OCI-LY7 (cell line): ENCODE measurements at regions not wholly inside any gene's neighbourhood (a gene's known extent, or its start where the extent isn't known, plus 50 kb on each side); places are given as distances from the start of the nearest gene placed in this dataset.

Experiments
- BruUV-seq: library from RNA; stranded (reverse); fragments of 400-500 nt; replicated peaks from 2 replicates; lab custom pipeline; 2021; lab: Mats Ljungman, UMichigan
- CTCF ChIA-PET: fragments of 300-600 bp; sonication (Branson Sonifier 250); formaldehyde crosslinking; loops from one replicate; lab custom pipeline; 2022; ENCODE audit warnings: antibody characterized with exemption; ENCODE audit not compliant: unreplicated experiment; lab: Charles Lee
- POLR2A ChIA-PET: fragments of 300-600 bp; sonication (Branson Sonifier 250); formaldehyde crosslinking; loops from one replicate; lab custom pipeline; 2022; ENCODE audit warnings: antibody characterized with exemption; lab: Charles Lee
- DNase-seq: peaks from one replicate; pipeline ENCODE4 v3.0.0-alpha.2; 2015; ENCODE audit warnings: low spot score
- H2AFZ ChIP-seq: fragments of 200-600 bp; sonication (generic), shearing (Covaris generic); 2 replicates; pipeline ENCODE4 v1.6.1; 2014; ENCODE audit warnings: mild to moderate bottlenecking, antibody characterized with exemption, low read length, moderate library complexity
- H3K27ac ChIP-seq: fragments of 200-600 bp; sonication (generic); 2 replicates; pipeline ENCODE4 v1.5.1; 2014; ENCODE audit warnings: mixed run types, low read depth, mild to moderate bottlenecking, moderate library complexity, low read length, inconsistent platforms; ENCODE audit not compliant: poor library complexity, severe bottlenecking
- H3K36me3 ChIP-seq: fragments of 200-600 bp; sonication (generic); 2 replicates; pipeline ENCODE4 v1.6.1; 2014; ENCODE audit warnings: mild to moderate bottlenecking, antibody characterized with exemption, low read length, moderate library complexity, mixed read lengths; ENCODE audit not compliant: insufficient read depth
- H3K4me1 ChIP-seq: fragments of 200-600 bp; sonication (generic); 2 replicates; pipeline ENCODE4 v1.5.1; 2014; ENCODE audit warnings: mild to moderate bottlenecking, low read length; ENCODE audit not compliant: insufficient read depth, poor library complexity, severe bottlenecking
- H3K4me2 ChIP-seq: fragments of 200-600 bp; sonication (generic); 2 replicates; pipeline ENCODE4 v1.6.1; 2014; ENCODE audit warnings: mild to moderate bottlenecking, low read length
- H3K4me3 ChIP-seq: fragments of 200-600 bp; sonication (generic); 2 replicates; pipeline ENCODE4 v1.5.1; 2014; ENCODE audit warnings: mild to moderate bottlenecking, low read depth, low read length; ENCODE audit not compliant: poor library complexity, severe bottlenecking
- H3K79me2 ChIP-seq: fragments of 200-600 bp; sonication (generic); 2 replicates; pipeline ENCODE4 v1.6.1; 2016; ENCODE audit warnings: low read depth, mild to moderate bottlenecking, low read length, moderate library complexity, mixed read lengths; ENCODE audit not compliant: insufficient read depth
- H3K9me2 ChIP-seq: fragments of 200-600 bp; sonication (generic); 2 replicates; pipeline ENCODE4 v1.6.1; 2016; ENCODE audit warnings: mild to moderate bottlenecking, low read length, mixed read lengths; ENCODE audit not compliant: insufficient read depth
- H3K9me3 ChIP-seq: fragments of 200-600 bp; sonication (generic); 2 replicates; pipeline ENCODE4 v1.6.1; 2014; ENCODE audit warnings: mild to moderate bottlenecking, mixed run types, low read length, mixed read lengths
- H4K20me1 ChIP-seq: fragments of 200-600 bp; sonication (generic); 2 replicates; pipeline ENCODE4 v1.6.1; 2014; ENCODE audit warnings: mild to moderate bottlenecking, antibody characterized with exemption, low read length, moderate library complexity, mixed read lengths; ENCODE audit not compliant: insufficient read depth
- CTCF ChIP-seq: fragments of 200-600 bp; sonication (generic); conservative IDR thresholded peaks from 2 replicates; pipeline ENCODE4 v1.5.1; 2014; ENCODE audit warnings: mild to moderate bottlenecking, antibody characterized with exemption, low read length, moderate library complexity, mixed read lengths
- EZH2phosphoT487 ChIP-seq: fragments of 200-600 bp; sonication (generic); IDR thresholded peaks from 2 replicates; pipeline ENCODE4 v1.6.1; 2018; ENCODE audit warnings: low read depth, borderline replicate concordance, mild to moderate bottlenecking, mixed run types, antibody characterized with exemption, low read length, moderate library complexity, mixed read lengths
- intact Hi-C: fragments of 100-400 bp; cut with micrococcal nuclease; formaldehyde crosslinking; loops from one replicate; pipeline ENCODE4 v1.10.0; 2022; ENCODE audit not compliant: unreplicated experiment

- DNase-seq = no peak
- no TSS peak for BruUV-seq
- Histone ChIP-seq H3K4me3 (no peak overlapping the region), H3K79me2 (no peaks in the 10 kb centered on the region), H4K20me1 (no peaks in the 10 kb centered on the region), H3K27ac (no peak overlapping the region), H2AFZ (no peak overlapping the region), H3K4me1 (no peaks in the 10 kb centered on the region), H3K9me3 (no peaks in the 10 kb centered on the region), H3K36me3 (no peaks in the 10 kb centered on the region), H3K9me2 (no peaks in the 10 kb centered on the region), H3K4me2 (no peak overlapping the region)
- ChIA-PET CTCF (no interaction called here), POLR2A (no interaction called here)
- no peak for TF ChIP-seq EZH2phosphoT487
- no peak for TF ChIP-seq CTCF
- intact Hi-C loops = no loop called here
Measured at GRCh38 chr3:13700889-13701288, 152.0 kb downstream of the FBLN2 start.

- Histone ChIP-seq H2AFZ (no peak overlapping the region), H3K4me3 (no peak overlapping the region), H3K9me3 (no peaks in the 10 kb centered on the region), H3K9me2 (no peaks in the 10 kb centered on the region), H3K79me2 (no peaks in the 10 kb centered on the region), H4K20me1 (no peaks in the 10 kb centered on the region), H3K4me2 (no peak overlapping the region), H3K27ac (no peak overlapping the region), H3K36me3 (no peaks in the 10 kb centered on the region), H3K4me1 (no peaks in the 10 kb centered on the region)
- no peak for DNase-seq
- TF ChIP-seq CTCF = no peak
- TF ChIP-seq EZH2phosphoT487 = no peak
- CTCF ChIA-PET = no interaction called here
- intact Hi-C loops = no loop called here
- BruUV-seq = no TSS peak
- POLR2A ChIA-PET = no interaction called here
Measured at GRCh38 chr3:13700362-13700761, 151.4 kb downstream of the FBLN2 start.

GRCh38 chr3:13696699-13697098 is 147.8 kb downstream of the FBLN2 start:
- H3K36me3 ChIP-seq = no peaks in the 10 kb centered on the region
- H4K20me1 ChIP-seq = no peaks in the 10 kb centered on the region
- no TSS peak for BruUV-seq

More at GRCh38 chr3:13696699-13697098, 147.8 kb downstream of the FBLN2 start:
- no peak for DNase-seq
- H3K9me3 ChIP-seq = no peaks in the 10 kb centered on the region
- no peaks in the 10 kb centered on the region for H3K9me2 ChIP-seq
- H3K27ac ChIP-seq = no peak overlapping the region
- no peak overlapping the region for H2AFZ ChIP-seq
- CTCF ChIA-PET = no interaction called here
- H3K4me1 ChIP-seq = no peaks in the 10 kb centered on the region
- no peak overlapping the region for H3K4me3 ChIP-seq
- POLR2A ChIA-PET = interaction anchor here (0.6 kb wide), 1 partner anchor 110 kb away, joined by 4 read pairs; no protein-coding TSS in a partner anchor
- no peaks in the 10 kb centered on the region for H3K79me2 ChIP-seq
- H3K4me2 ChIP-seq = no peak overlapping the region
- TF ChIP-seq EZH2phosphoT487 = no peak
- TF ChIP-seq CTCF = no peak
- intact Hi-C loops = no loop called here
